ENCODE measurements at regions not wholly inside any gene's neighbourhood (a gene's known extent, or its start where the extent isn't known, plus 50 kb on each side); places are given as distances from the start of the nearest gene placed in this dataset.

- H3K4me3 ChIP-seq (ENCODE audit: low read length in 3 of 3) = no peak overlapping the region
- H3K36me3 ChIP-seq (ENCODE audit: control insufficient read depth in 2 of 3, insufficient read depth in 3 of 3, low read length in 3 of 3) = no peaks in the 10 kb centered on the region
- no peaks in the 10 kb centered on the region for H3K27me3 ChIP-seq (ENCODE audit: control insufficient read depth, insufficient read depth, low read length)
- H3K27ac ChIP-seq (ENCODE audit: low read depth in 2 of 2, low read length in 2 of 2) = no peak overlapping the region
- H3K9ac ChIP-seq (ENCODE audit: low read length in 3 of 3) = no peak overlapping the region
- no peak for DNase-seq
- no peak for FAIRE-seq
- intact Hi-C loops (cut with DNase I) = no loop called here
- H3K4me1 ChIP-seq (ENCODE audit: control insufficient read depth in 2 of 3, insufficient read depth in 2 of 3, low read depth in 1 of 3, low read length in 3 of 3) = no peaks in the 10 kb centered on the region
- no peaks in the 10 kb centered on the region for H3K9me3 ChIP-seq (ENCODE audit: control insufficient read depth in 2 of 3, insufficient read depth in 1 of 3, low read length in 3 of 3)
- TF ChIP-seq CTCF (IDR thresholded peaks at IDR 0.05; ENCODE audit: borderline replicate concordance, extremely low read depth, insufficient read depth) = no peak
Observed at GRCh38 chr10:93211991-93212390, 138.3 kb downstream of the CYP26A1 start.

GRCh38 chr10:93215312-93215711 is 141.6 kb downstream of the CYP26A1 start:
- DNase-seq (no peak), FAIRE-seq (no peak)
- H3K27ac ChIP-seq (ENCODE audit: low read depth in 2 of 2, low read length in 2 of 2) = no peak overlapping the region
- no peak overlapping the region for H3K4me3 ChIP-seq (ENCODE audit: low read length in 3 of 3)
- TF ChIP-seq CTCF (IDR thresholded peaks at IDR 0.05; ENCODE audit: borderline replicate concordance, extremely low read depth, insufficient read depth) = no peak
- H3K9ac ChIP-seq (ENCODE audit: low read length in 3 of 3) = no peak overlapping the region
- intact Hi-C loops (cut with DNase I) = no loop called here
- no peaks in the 10 kb centered on the region for H3K4me1 ChIP-seq (ENCODE audit: control insufficient read depth in 2 of 3, insufficient read depth in 2 of 3, low read depth in 1 of 3, low read length in 3 of 3)
- no peaks in the 10 kb centered on the region for H3K9me3 ChIP-seq (ENCODE audit: control insufficient read depth in 2 of 3, insufficient read depth in 1 of 3, low read length in 3 of 3)
- no peaks in the 10 kb centered on the region for H3K27me3 ChIP-seq (ENCODE audit: control insufficient read depth, insufficient read depth, low read length)
- no peaks in the 10 kb centered on the region for H3K36me3 ChIP-seq (ENCODE audit: control insufficient read depth in 2 of 3, insufficient read depth in 3 of 3, low read length in 3 of 3)

GRCh38 chr10:93216341-93216985 is 142.8 kb downstream of the CYP26A1 start:
- Histone ChIP-seq H3K4me1 (ENCODE audit: control insufficient read depth in 2 of 3, insufficient read depth in 2 of 3, low read depth in 1 of 3, low read length in 3 of 3) (no peaks in the 10 kb centered on the region), H3K9me3 (ENCODE audit: control insufficient read depth in 2 of 3, insufficient read depth in 1 of 3, low read length in 3 of 3) (no peaks in the 10 kb centered on the region), H3K36me3 (ENCODE audit: control insufficient read depth in 2 of 3, insufficient read depth in 3 of 3, low read length in 3 of 3) (no peaks in the 10 kb centered on the region), H3K9ac (ENCODE audit: low read length in 3 of 3) (no peak overlapping the region), H3K27ac (ENCODE audit: low read depth in 2 of 2, low read length in 2 of 2) (no peak overlapping the region), H3K27me3 (ENCODE audit: control insufficient read depth, insufficient read depth, low read length) (no peaks in the 10 kb centered on the region), H3K4me3 (ENCODE audit: low read length in 3 of 3) (no peak overlapping the region)
- intact Hi-C loops (cut with DNase I) = no loop called here
- no peak for DNase-seq
- FAIRE-seq = no peak
- no peak for TF ChIP-seq CTCF (IDR thresholded peaks at IDR 0.05; ENCODE audit: borderline replicate concordance, extremely low read depth, insufficient read depth)

- Histone ChIP-seq H3K9ac (ENCODE audit: low read length in 3 of 3) (no peak overlapping the region), H3K4me1 (ENCODE audit: control insufficient read depth in 2 of 3, insufficient read depth in 2 of 3, low read depth in 1 of 3, low read length in 3 of 3) (no peaks in the 10 kb centered on the region), H3K36me3 (ENCODE audit: control insufficient read depth in 2 of 3, insufficient read depth in 3 of 3, low read length in 3 of 3) (no peaks in the 10 kb centered on the region), H3K9me3 (ENCODE audit: control insufficient read depth in 2 of 3, insufficient read depth in 1 of 3, low read length in 3 of 3) (peaks cover 0 to 5% (median 0%) of the 10 kb centered on the region in 3 donors), H3K4me3 (ENCODE audit: low read length in 3 of 3) (no peak overlapping the region), H3K27ac (ENCODE audit: low read depth in 2 of 2, low read length in 2 of 2) (no peak overlapping the region), H3K27me3 (ENCODE audit: control insufficient read depth, insufficient read depth, low read length) (no peaks in the 10 kb centered on the region)
- DNase-seq (no peak), FAIRE-seq (no peak)
- TF ChIP-seq CTCF (IDR thresholded peaks at IDR 0.05; ENCODE audit: borderline replicate concordance, extremely low read depth, insufficient read depth) = no peak
- intact Hi-C loops (cut with DNase I) = no loop called here
Observed at GRCh38 chr10:93218386-93218785, 144.7 kb downstream of the CYP26A1 start.

All from kidney (tissue), 13 donors.